Suprapubic skin (tissue), 3 donors: ENCODE measurements at regions not wholly inside any gene's neighbourhood (a gene's known extent, or its start where the extent isn't known, plus 50 kb on each side); places are given as distances from the start of the nearest gene placed in this dataset.

Experiments
- CTCF ChIP-seq, 2 donors: fragments of 200-600 bp in 1 of 2; fragments of 450-650 bp in 1 of 2; sonication (generic) in 1 of 2; IDR thresholded peaks; one replicate each; pipeline ENCODE4 v1.5.1; 2016 to 2019; ENCODE audit warnings: antibody characterized with exemption in 2 of 2, mild to moderate bottlenecking in 1 of 2, moderate library complexity in 1 of 2
- EP300 ChIP-seq: sonication (generic); formaldehyde crosslinking; IDR thresholded peaks from one replicate; pipeline ENCODE4 v1.6.1; 2017; ENCODE audit warnings: antibody characterized with exemption
- POLR2A ChIP-seq, 2 donors: fragments of 450-650 bp; IDR thresholded peaks; one replicate each; pipeline ENCODE4 v1.6.1; 2017; ENCODE audit warnings: antibody characterized with exemption in 2 of 2, mild to moderate bottlenecking in 2 of 2, moderate library complexity in 2 of 2

- TF ChIP-seq POLR2A (IDR thresholded peaks at IDR 0.05) = no peak
- no peak for TF ChIP-seq CTCF (IDR thresholded peaks at IDR 0.05)
- TF ChIP-seq EP300 = no peak
Measured at GRCh38 chr10:56063642-56064041, 297.4 kb downstream of the ZWINT start.
